Bronchial epithelial cell (primary cell): ENCODE measurements at regions not wholly inside any gene's neighbourhood (a gene's known extent, or its start where the extent isn't known, plus 50 kb on each side); places are given as distances from the start of the nearest gene placed in this dataset.

Source experiments
- DNase-seq: peaks from one replicate; pipeline ENCODE4 v3.0.0-alpha.2; 2010; ENCODE audit warnings: low read depth
- FAIRE-seq: peaks from 2 replicates; lab custom pipeline; 2011; peaks lifted over from hg19 to GRCh38; lab: Jason Lieb, UNC
- H3K27me3 ChIP-seq: 2 replicates; pipeline ENCODE4 v1.5.1; 2011; ENCODE audit warnings: low read length; ENCODE audit not compliant: control insufficient read depth, insufficient read depth
- H3K36me3 ChIP-seq: 2 replicates; pipeline ENCODE4 v1.5.1; 2011; ENCODE audit warnings: low read length; ENCODE audit not compliant: control insufficient read depth, insufficient read depth
- H3K4me3 ChIP-seq: 2 replicates; pipeline ENCODE4 v1.5.1; 2011; ENCODE audit warnings: mild to moderate bottlenecking, low read depth, low read length, control low read depth
- TF ChIP-seq, protein P1 (sequence below): IDR thresholded peaks from 2 replicates; pipeline ENCODE4 v1.5.1; 2011; ENCODE audit warnings: mild to moderate bottlenecking, moderate library complexity, low read length, control low read depth, inconsistent platforms; ENCODE audit not compliant: insufficient read depth, severe bottlenecking

DNA sequence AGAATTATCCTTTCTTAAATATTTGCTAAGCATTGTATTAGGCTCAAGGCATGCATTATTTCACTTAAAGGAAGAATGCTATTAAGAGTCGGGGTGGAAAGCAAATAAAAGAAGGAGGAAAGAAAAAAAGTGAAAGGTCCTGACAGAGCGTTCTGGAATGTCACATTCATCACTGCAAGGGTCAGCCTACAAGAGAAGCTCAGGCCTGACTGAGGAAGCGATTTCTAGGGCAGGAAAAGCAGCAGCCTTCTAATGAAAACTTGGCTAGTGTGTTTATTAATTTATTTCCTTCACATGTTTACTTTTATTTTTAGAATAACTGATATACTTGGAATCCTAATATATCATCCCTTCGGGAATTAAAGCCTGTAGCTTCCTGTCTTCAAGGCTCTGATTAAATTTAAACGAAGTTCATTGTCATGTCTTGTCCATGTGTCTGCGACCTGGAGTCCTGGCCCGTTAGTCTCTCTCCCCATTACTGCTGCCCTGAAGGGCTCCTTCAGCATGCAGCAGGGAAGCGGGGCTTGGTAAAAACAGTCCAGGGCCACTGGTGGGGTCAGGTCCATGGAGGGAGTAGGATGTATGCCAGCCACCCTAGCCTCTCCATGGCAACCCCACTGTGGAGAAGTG is 119.2 kb upstream of the CCDC68 start:
- peak; percentile 29 for DNase-seq
- TF ChIP-seq, protein P1, sequence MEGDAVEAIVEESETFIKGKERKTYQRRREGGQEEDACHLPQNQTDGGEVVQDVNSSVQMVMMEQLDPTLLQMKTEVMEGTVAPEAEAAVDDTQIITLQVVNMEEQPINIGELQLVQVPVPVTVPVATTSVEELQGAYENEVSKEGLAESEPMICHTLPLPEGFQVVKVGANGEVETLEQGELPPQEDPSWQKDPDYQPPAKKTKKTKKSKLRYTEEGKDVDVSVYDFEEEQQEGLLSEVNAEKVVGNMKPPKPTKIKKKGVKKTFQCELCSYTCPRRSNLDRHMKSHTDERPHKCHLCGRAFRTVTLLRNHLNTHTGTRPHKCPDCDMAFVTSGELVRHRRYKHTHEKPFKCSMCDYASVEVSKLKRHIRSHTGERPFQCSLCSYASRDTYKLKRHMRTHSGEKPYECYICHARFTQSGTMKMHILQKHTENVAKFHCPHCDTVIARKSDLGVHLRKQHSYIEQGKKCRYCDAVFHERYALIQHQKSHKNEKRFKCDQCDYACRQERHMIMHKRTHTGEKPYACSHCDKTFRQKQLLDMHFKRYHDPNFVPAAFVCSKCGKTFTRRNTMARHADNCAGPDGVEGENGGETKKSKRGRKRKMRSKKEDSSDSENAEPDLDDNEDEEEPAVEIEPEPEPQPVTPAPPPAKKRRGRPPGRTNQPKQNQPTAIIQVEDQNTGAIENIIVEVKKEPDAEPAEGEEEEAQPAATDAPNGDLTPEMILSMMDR, result no peak
- FAIRE-seq, result no peak
- Histone ChIP-seq H3K4me3 (no peak overlapping the region), H3K36me3 (no peaks in the 10 kb centered on the region), H3K27me3 (no peaks in the 10 kb centered on the region)

DNA sequence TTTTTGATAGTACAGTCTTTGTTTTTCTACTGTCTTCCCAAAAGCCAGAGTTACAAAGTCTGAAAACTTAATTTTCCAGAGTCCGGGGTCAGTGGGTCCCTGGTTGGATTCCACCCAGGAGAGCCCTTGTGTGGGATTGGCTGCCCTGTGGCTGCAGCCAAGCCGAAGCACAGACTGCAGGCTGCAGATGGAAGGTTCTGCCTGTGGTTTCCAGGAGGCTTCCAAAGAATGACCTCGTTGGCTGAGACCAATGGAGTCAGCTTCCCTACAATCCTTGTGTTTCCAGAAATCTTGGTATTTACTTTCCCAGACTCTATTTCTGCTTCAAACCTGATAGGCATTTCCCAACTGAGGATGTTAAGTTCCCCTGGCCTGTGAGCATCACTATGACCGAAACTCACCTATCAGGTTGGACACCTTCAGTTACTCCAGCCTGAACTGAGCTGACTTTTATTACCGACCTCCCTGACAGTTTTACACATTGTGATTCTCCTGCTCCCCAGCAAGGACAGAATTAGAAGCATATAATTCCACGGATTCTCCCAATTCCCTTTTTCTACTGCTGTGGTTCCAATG is 117.5 kb upstream of the CCDC68 start:
- FAIRE-seq, result peak; percentile 13
- TF ChIP-seq, protein P1, result no peak

DNA sequence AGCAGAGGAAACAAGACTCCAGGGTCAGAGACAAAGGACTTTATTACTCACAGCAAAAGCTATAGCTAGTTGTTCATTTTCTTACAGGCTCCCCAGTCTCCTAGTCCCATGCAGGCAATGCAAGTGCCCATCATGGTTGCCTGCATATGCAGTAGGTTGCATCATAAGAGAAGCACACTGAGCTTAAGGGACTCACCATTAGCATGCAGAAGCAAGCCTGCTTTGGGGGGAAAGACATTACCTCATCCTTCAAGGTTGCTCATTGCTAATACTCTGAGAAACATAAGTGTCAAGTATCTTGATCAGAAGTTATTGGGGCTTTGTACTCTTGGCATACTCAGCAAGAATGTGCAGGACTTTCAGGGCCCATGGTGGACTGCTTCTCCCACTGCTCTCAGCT is 114.6 kb upstream of the CCDC68 start:
- DNase-seq (peak; percentile 26), FAIRE-seq (no peak)
- Histone ChIP-seq H3K36me3 (no peaks in the 10 kb centered on the region), H3K4me3 (no peak overlapping the region), H3K27me3 (peaks cover 3% of the 10 kb centered on the region)
- TF ChIP-seq, protein P1, result no peak

More for the DNA sequence above, 117.5 kb upstream of the CCDC68 start:
- H3K27me3 ChIP-seq, result no peaks in the 10 kb centered on the region
- H3K4me3 ChIP-seq, result no peak overlapping the region
- no peak for DNase-seq
- no peaks in the 10 kb centered on the region for H3K36me3 ChIP-seq

DNA sequence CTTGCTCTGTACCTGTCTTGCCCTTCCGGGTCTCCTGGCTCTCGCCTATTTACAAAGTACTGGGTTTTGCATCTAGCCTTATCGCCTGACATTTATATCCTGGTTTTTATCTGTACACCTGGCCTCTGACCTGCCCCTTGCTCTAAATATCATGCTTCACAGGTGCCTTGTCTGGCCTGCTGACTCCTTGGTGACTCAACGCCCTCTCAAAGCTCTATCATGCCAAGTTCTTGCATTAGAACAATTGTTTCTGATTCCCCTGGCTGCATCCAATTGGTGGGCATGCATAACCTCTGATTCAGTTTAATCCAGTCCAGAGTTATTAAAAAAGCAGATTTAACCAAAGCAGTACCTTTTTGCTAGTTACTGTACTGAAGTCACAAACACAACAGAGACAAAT is 113.9 kb upstream of the CCDC68 start:
- H3K27me3 ChIP-seq, result peaks cover 3% of the 10 kb centered on the region
- TF ChIP-seq, protein P1, result no peak
- peak; percentile 64 for DNase-seq

DNA sequence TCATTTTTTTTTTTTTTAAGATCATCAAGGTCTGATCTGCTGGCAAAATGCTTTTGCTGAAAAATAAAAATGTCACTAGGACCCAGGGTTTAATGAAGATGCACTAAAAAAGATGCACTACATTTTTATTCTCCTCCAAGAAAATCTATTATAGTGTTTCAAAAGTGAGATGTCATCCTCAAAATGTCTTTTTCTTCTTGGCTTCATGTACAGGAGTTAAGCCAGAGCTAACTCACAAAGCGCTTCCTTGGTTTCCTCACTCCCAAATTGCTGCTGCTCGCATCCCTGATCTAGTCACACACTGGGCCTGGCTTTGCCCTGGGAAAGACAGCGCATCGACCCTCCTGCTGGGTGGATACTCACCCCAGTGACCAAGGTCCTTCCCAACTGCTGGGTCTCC is 113.4 kb upstream of the CCDC68 start:
- TF ChIP-seq, protein P1, result no peak
- Histone ChIP-seq H3K4me3 (no peak overlapping the region), H3K36me3 (no peaks in the 10 kb centered on the region), H3K27me3 (peaks cover 3% of the 10 kb centered on the region)
- DNase-seq (no peak), FAIRE-seq (peak; percentile 47)

More for the DNA sequence above, 113.9 kb upstream of the CCDC68 start:
- Histone ChIP-seq H3K4me3 (no peak overlapping the region), H3K36me3 (no peaks in the 10 kb centered on the region)
- no peak for FAIRE-seq
